DND-41 (cell line): ENCODE measurements at regions not wholly inside any gene's neighbourhood (a gene's known extent, or its start where the extent isn't known, plus 50 kb on each side); places are given as distances from the start of the nearest gene placed in this dataset.

Experiments used
- ATAC-seq: fragments of 200-7000 bp; cut with Tn5 transposase; 3 replicates; pipeline ENCODE4 v1.9.1; 2021; ENCODE audit warnings: low read depth; ENCODE audit not compliant: insufficient read depth
- DNase-seq: peaks from one replicate; pipeline ENCODE4 v3.0.0-alpha.2; 2020
- H2AFZ ChIP-seq: 2 replicates; pipeline ENCODE4 v1.6.0; 2012; ENCODE audit warnings: low read depth, low read length
- H3K27ac ChIP-seq: 2 replicates; pipeline ENCODE4 v1.5.1; 2012; ENCODE audit warnings: low read length, inconsistent platforms
- H3K27me3 ChIP-seq: fragments of 200-600 bp; sonication (generic); 2 replicates; pipeline ENCODE4 v1.6.0; 2012; ENCODE audit warnings: low read length, mild to moderate bottlenecking, inconsistent platforms; ENCODE audit not compliant: insufficient read depth, poor library complexity
- H3K36me3 ChIP-seq: 2 replicates; pipeline ENCODE4 v1.5.1; 2012; ENCODE audit warnings: low read length, inconsistent platforms; ENCODE audit not compliant: insufficient read depth
- H3K4me1 ChIP-seq: 2 replicates; pipeline ENCODE4 v1.5.1; 2012; ENCODE audit warnings: mild to moderate bottlenecking, low read length; ENCODE audit not compliant: insufficient read depth
- H3K4me2 ChIP-seq: 2 replicates; pipeline ENCODE4 v1.6.0; 2012; ENCODE audit warnings: mild to moderate bottlenecking, moderate library complexity, low read length, inconsistent platforms; ENCODE audit not compliant: insufficient read depth
- H3K4me3 ChIP-seq, 2 experiments: fragments of 200-600 bp in 1 of 2; shearing (Covaris generic) in 1 of 2; 2 replicates each; pipeline ENCODE4 v1.5.1; 2012 to 2016; ENCODE audit warnings: inconsistent platforms in 2 of 2, low read length in 2 of 2, mild to moderate bottlenecking in 2 of 2, low read depth in 1 of 2, moderate library complexity in 1 of 2
- H3K79me2 ChIP-seq: 2 replicates; pipeline ENCODE4 v1.6.0; 2012; ENCODE audit warnings: low read length, inconsistent platforms; ENCODE audit not compliant: insufficient read depth
- H3K9ac ChIP-seq: 2 replicates; pipeline ENCODE4 v1.6.0; 2012; ENCODE audit warnings: low read depth, mild to moderate bottlenecking, inconsistent platforms, low read length, moderate library complexity
- H3K9me3 ChIP-seq: 2 replicates; pipeline ENCODE4 v1.5.1; 2012; ENCODE audit warnings: low read length, moderate library complexity, mild to moderate bottlenecking, inconsistent platforms; ENCODE audit not compliant: insufficient read depth, severe bottlenecking
- H4K20me1 ChIP-seq: 2 replicates; pipeline ENCODE4 v1.6.0; 2012; ENCODE audit warnings: low read length; ENCODE audit not compliant: insufficient read depth
- CTCF ChIP-seq: IDR thresholded peaks from 2 replicates; pipeline ENCODE4 v1.5.1; 2012; ENCODE audit warnings: borderline replicate concordance, low read length, moderate library complexity, mild to moderate bottlenecking; ENCODE audit not compliant: poor library complexity, severe bottlenecking; ENCODE audit errors: extremely low read depth
- EZH2 ChIP-seq: IDR thresholded peaks from 3 replicates; pipeline ENCODE4 v1.6.1; 2012; ENCODE audit warnings: borderline replicate concordance, low read depth, mild to moderate bottlenecking, moderate library complexity, low read length, inconsistent platforms; ENCODE audit not compliant: severe bottlenecking

- Histone ChIP-seq H3K4me3 (no peak overlapping the region), H3K4me1 (no peaks in the 10 kb centered on the region), H3K27ac (no peak overlapping the region), H3K27me3 (peaks cover 5% of the 10 kb centered on the region), H4K20me1 (no peaks in the 10 kb centered on the region), H3K36me3 (no peaks in the 10 kb centered on the region), H3K79me2 (no peaks in the 10 kb centered on the region), H2AFZ (no peak overlapping the region), H3K9ac (no peak overlapping the region), H3K9me3 (no peaks in the 10 kb centered on the region), H3K4me2 (no peak overlapping the region)
- TF ChIP-seq EZH2 = no peak
- no peak for TF ChIP-seq CTCF
- DNase-seq = no peak
- no peak for ATAC-seq
Measured at GRCh38 chr15:38860674-38861073, 296.1 kb upstream of the RASGRP1 start.

GRCh38 chr15:38861108-38861507 lies 296.5 kb upstream of the RASGRP1 start:
- no peaks in the 10 kb centered on the region for H4K20me1 ChIP-seq
- no peak overlapping the region for H3K9ac ChIP-seq
- ATAC-seq (no peak), DNase-seq (no peak)
- no peaks in the 10 kb centered on the region for H3K36me3 ChIP-seq
- H3K4me1 ChIP-seq = no peaks in the 10 kb centered on the region
- no peak for TF ChIP-seq CTCF
- TF ChIP-seq EZH2 = no peak
- peaks cover 5% of the 10 kb centered on the region for H3K27me3 ChIP-seq
- H3K27ac ChIP-seq = no peak overlapping the region
- H3K4me2 ChIP-seq = no peak overlapping the region
- no peak overlapping the region for H3K4me3 ChIP-seq
- no peaks in the 10 kb centered on the region for H3K79me2 ChIP-seq
- no peaks in the 10 kb centered on the region for H3K9me3 ChIP-seq
- H2AFZ ChIP-seq = no peak overlapping the region

GRCh38 chr15:38862099-38862498 lies 297.5 kb upstream of the RASGRP1 start:
- Histone ChIP-seq H3K4me1 (no peaks in the 10 kb centered on the region), H3K27ac (no peak overlapping the region), H3K9me3 (no peaks in the 10 kb centered on the region), H3K36me3 (no peaks in the 10 kb centered on the region), H3K4me2 (no peak overlapping the region), H3K27me3 (peaks cover 5% of the 10 kb centered on the region), H3K79me2 (no peaks in the 10 kb centered on the region), H4K20me1 (no peaks in the 10 kb centered on the region), H2AFZ (no peak overlapping the region), H3K9ac (no peak overlapping the region), H3K4me3 (no peak overlapping the region)
- TF ChIP-seq CTCF (no peak), EZH2 (no peak)
- ATAC-seq (no peak), DNase-seq (no peak)

- no peak overlapping the region for H3K9ac ChIP-seq
- H3K4me1 ChIP-seq = no peaks in the 10 kb centered on the region
- no peaks in the 10 kb centered on the region for H3K79me2 ChIP-seq
- H4K20me1 ChIP-seq = no peaks in the 10 kb centered on the region
- no peak for ATAC-seq
- H3K27me3 ChIP-seq = peaks cover 5% of the 10 kb centered on the region
- TF ChIP-seq EZH2 (no peak), CTCF (no peak)
- no peak for DNase-seq
- no peak overlapping the region for H3K4me3 ChIP-seq
- no peak overlapping the region for H3K4me2 ChIP-seq
- H2AFZ ChIP-seq = no peak overlapping the region
- no peak overlapping the region for H3K27ac ChIP-seq
- no peaks in the 10 kb centered on the region for H3K9me3 ChIP-seq
- H3K36me3 ChIP-seq = no peaks in the 10 kb centered on the region
Measured at GRCh38 chr15:38863381-38863780, 298.8 kb upstream of the RASGRP1 start.
